ENCODE measurements at regions not wholly inside any gene's neighbourhood (a gene's known extent, or its start where the extent isn't known, plus 50 kb on each side); places are given as distances from the start of the nearest gene placed in this dataset.

- TF ChIP-seq GATA2 (IDR thresholded peaks at IDR 0.05; ENCODE audit: low read depth, low read length) (no peak), GATA3 (IDR thresholded peaks at IDR 0.05; ENCODE audit: low read depth, low read length) (no peak)
These were observed 110.8 kb downstream of the DAD1 start for GRCh38 chr14:22478247-22478646.
